SK-N-SH treated with all-trans-retinoic acid at 6 μM for 48 hours (cell line): ENCODE measurements at regions not wholly inside any gene's neighbourhood (a gene's known extent, or its start where the extent isn't known, plus 50 kb on each side); places are given as distances from the start of the nearest gene placed in this dataset.

Experiments
- ARNTL ChIP-seq: fragments of 450-650 bp; formaldehyde crosslinking; IDR thresholded peaks from 2 replicates; pipeline ENCODE4 v1.5.0; 2020; ENCODE audit warnings: low read depth, mild to moderate bottlenecking, moderate library complexity, borderline replicate concordance
- CREB5 ChIP-seq: fragments of 250-450 bp; sonication (Bioruptor Pico); IDR thresholded peaks from 2 replicates; pipeline ENCODE4 v1.5.1; 2020; ENCODE audit warnings: low read depth, mild to moderate bottlenecking, moderate library complexity
- CSDC2 ChIP-seq: fragments of 250-450 bp; sonication (Bioruptor Pico); IDR thresholded peaks from 2 replicates; pipeline ENCODE4 v1.5.0; 2020; ENCODE audit warnings: mild to moderate bottlenecking, moderate library complexity
- PATZ1 ChIP-seq: fragments of 250-450 bp; sonication (Bioruptor Pico); IDR thresholded peaks from 2 replicates; pipeline ENCODE4 v1.8.0; 2020; ENCODE audit warnings: mild to moderate bottlenecking, moderate library complexity, borderline replicate concordance
- ZC3H10 ChIP-seq: fragments of 250-450 bp; sonication (Bioruptor Pico); IDR thresholded peaks from 2 replicates; pipeline ENCODE4 v1.5.1; 2021; ENCODE audit warnings: mild to moderate bottlenecking, moderate library complexity
- ZNF8 ChIP-seq: fragments of 450-650 bp; formaldehyde crosslinking; IDR thresholded peaks from 2 replicates; pipeline ENCODE4 v1.5.0; 2020; ENCODE audit warnings: mild to moderate bottlenecking, moderate library complexity

- TF ChIP-seq ARNTL (CRISPR knock-in tag) (no peak), PATZ1 (CRISPR knock-in tag) (no peak), CSDC2 (CRISPR knock-in tag) (no peak), ZNF8 (CRISPR knock-in tag) (no peak), CREB5 (no peak), ZC3H10 (CRISPR knock-in tag) (no peak)
Observed at GRCh38 chr2:234137400-234138014, 87.0 kb downstream of the SPP2 start.
